Heart left ventricle (tissue), 13 donors: ENCODE measurements at regions not wholly inside any gene's neighbourhood (a gene's known extent, or its start where the extent isn't known, plus 50 kb on each side); places are given as distances from the start of the nearest gene placed in this dataset.

Experiments
- CTCF ChIP-seq, 12 donors: fragments of 200-600 bp; sonication (generic) in 4 of 12; IDR thresholded peaks; one replicate each; pipeline versions ENCODE4 v1.5.0 to v1.8.0; 2018 to 2022; ENCODE audit warnings: antibody characterized with exemption in 12 of 12, mild to moderate bottlenecking in 5 of 12
- POLR2A ChIP-seq, 2 donors: fragments of 450-650 bp; IDR thresholded peaks; one replicate each; pipeline ENCODE4 v1.6.1; 2017; ENCODE audit warnings: antibody characterized with exemption in 2 of 2, mild to moderate bottlenecking in 2 of 2, moderate library complexity in 2 of 2
- donor health status: ischemic (EF 13 %, LVEDD 7.1; RV severe dilation, severe dysfunction).
- donor health status: DM: no; HTN: yes; CAD: no.
- donor health status: DM: no; HTN: no; CAD: no.
- donor health status: ischemic (EF 25% LVEDD 6.9; RV normal size, moderate dysfunction).
- donor health status: ischemic (EF 25% LVEDD 5.7; RV mildly dilated, moderate dysfunction).
- donor health status: ischemic (EF 35%, LVEDD 5.7; RV mildly dilated, moderate dysfunction).
- donor health status: nonischemic (EF 11% LVEDD 7.7; RV severe dilation, severe dysfunction).
- donor health status: DM: yes; HTN: yes; CAD: no.
- donor health status: PGD.
- donor health status: ischemic (EF 29% LVEDD 5.4; RV normal size, mild dysfunction).
- donor health status: nonischemic (EF 23%, LVEDD 6.1; RV moderate dilation, normal function).

- TF ChIP-seq CTCF (IDR thresholded peaks at IDR 0.05) (no peak), POLR2A (IDR thresholded peaks at IDR 0.05) (no peak)
These were observed 111.6 kb downstream of the MAGEE2 start for GRCh38 chrX:75673468-75673867.
